ENCODE measurements at regions not wholly inside any gene's neighbourhood (a gene's known extent, or its start where the extent isn't known, plus 50 kb on each side); places are given as distances from the start of the nearest gene placed in this dataset.

DNA sequence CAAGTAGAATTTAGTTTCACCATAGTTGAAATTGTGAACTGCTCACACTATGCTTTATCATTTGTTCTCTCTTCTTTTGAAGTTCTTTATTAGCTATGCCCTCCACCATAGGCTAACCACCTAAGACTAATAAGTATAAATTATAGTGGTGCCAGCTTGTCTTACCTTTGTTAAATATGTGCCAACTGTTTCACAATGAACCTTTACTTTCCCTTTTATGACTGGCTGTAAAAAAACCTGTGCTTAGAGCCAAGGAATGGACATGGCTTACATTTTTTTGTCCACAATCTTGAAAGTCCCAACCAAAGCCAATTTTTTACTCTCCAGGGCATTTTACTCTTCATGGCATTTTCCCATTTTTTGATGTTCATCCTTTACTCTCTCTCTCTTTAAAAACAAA is 123.5 kb upstream of the LEF1 start:
- Histone ChIP-seq H3K36me3 (ENCODE audit: insufficient read depth) (no peaks in the 10 kb centered on the region), H3K27me3 (ENCODE audit: insufficient read depth, low read depth) (no peaks in the 10 kb centered on the region), H2AFZ (ENCODE audit: low read depth) (no peak overlapping the region), H3K4me1 (ENCODE audit: low read depth, poor library complexity, severe bottlenecking) (no peaks in the 10 kb centered on the region), H3K27ac (no peak overlapping the region), H3K4me3 (IDR thresholded peaks at IDR 0.05; ENCODE audit: insufficient read depth, low read depth, low read length) (no peak overlapping the region), H3K4me2 (no peak overlapping the region), H3K79me2 (ENCODE audit: insufficient read depth, low read depth) (no peaks in the 10 kb centered on the region), H3K9ac (no peak overlapping the region), H4K20me1 (ENCODE audit: insufficient read depth) (no peaks in the 10 kb centered on the region)
- TF ChIP-seq, protein P1, sequence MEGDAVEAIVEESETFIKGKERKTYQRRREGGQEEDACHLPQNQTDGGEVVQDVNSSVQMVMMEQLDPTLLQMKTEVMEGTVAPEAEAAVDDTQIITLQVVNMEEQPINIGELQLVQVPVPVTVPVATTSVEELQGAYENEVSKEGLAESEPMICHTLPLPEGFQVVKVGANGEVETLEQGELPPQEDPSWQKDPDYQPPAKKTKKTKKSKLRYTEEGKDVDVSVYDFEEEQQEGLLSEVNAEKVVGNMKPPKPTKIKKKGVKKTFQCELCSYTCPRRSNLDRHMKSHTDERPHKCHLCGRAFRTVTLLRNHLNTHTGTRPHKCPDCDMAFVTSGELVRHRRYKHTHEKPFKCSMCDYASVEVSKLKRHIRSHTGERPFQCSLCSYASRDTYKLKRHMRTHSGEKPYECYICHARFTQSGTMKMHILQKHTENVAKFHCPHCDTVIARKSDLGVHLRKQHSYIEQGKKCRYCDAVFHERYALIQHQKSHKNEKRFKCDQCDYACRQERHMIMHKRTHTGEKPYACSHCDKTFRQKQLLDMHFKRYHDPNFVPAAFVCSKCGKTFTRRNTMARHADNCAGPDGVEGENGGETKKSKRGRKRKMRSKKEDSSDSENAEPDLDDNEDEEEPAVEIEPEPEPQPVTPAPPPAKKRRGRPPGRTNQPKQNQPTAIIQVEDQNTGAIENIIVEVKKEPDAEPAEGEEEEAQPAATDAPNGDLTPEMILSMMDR (conservative IDR thresholded peaks at IDR 0.05; ENCODE audit: low read depth, low read length), result no peak

DNA sequence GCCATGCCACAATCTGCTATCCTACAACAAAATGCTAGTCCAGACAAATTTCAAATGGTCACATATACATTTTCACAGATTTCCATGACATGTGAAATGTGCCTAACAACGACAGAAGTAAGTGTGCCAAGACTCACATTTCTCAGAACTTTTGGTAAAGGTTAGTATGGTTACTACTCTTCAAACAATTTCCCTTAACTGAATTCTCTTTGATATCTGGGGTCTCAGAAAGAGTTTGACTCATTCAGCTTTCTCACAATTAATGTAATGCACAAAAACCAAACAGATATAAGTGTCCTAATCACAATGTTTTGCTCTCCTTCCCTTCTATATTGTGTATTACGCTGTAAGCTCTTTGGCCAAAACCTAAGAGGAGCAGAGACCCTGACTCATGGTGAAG is 122.4 kb upstream of the LEF1 start:
- Histone ChIP-seq H3K27ac (no peak overlapping the region), H3K36me3 (ENCODE audit: insufficient read depth) (no peaks in the 10 kb centered on the region), H3K4me3 (IDR thresholded peaks at IDR 0.05; ENCODE audit: insufficient read depth, low read depth, low read length) (no peak overlapping the region)

DNA sequence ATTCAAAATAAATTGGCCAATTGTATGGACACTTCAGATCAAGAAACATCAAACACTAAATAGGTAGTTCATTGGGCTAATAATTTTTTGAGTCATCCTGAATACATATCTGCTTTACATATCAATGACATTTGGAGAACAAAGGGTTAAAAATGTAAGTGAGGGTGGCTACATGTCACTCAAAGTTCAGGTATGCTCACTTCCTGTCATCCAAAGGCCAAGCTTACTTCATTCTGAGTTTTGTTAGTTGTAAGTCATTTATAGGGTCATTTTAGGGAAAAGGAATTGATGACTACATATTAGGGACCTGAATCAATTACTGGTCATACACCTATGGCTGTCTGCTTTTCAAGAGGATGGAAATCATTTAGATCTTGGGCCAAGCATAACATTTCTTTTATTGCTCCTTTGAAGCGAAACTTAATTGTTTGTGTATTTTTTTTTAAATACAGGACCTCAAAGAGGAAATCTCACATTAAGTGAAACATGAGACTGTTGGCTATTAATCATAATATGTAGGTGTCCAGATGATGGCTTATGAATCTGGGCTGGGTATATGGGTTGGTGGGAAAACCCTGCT is 119.2 kb upstream of the LEF1 start:
- H3K27ac ChIP-seq, result no peak overlapping the region
- no peaks in the 10 kb centered on the region for H3K36me3 ChIP-seq (ENCODE audit: insufficient read depth)
- H3K4me1 ChIP-seq (ENCODE audit: low read depth, poor library complexity, severe bottlenecking), result no peaks in the 10 kb centered on the region
- no peaks in the 10 kb centered on the region for H3K79me2 ChIP-seq (ENCODE audit: insufficient read depth, low read depth)
- no peak overlapping the region for H3K4me3 ChIP-seq (IDR thresholded peaks at IDR 0.05; ENCODE audit: insufficient read depth, low read depth, low read length)
- H4K20me1 ChIP-seq (ENCODE audit: insufficient read depth), result no peaks in the 10 kb centered on the region
- no peaks in the 10 kb centered on the region for H3K27me3 ChIP-seq (ENCODE audit: insufficient read depth, low read depth)
- no peak overlapping the region for H3K4me2 ChIP-seq
- TF ChIP-seq, protein P1 (conservative IDR thresholded peaks at IDR 0.05; ENCODE audit: low read depth, low read length), result no peak
- H2AFZ ChIP-seq (ENCODE audit: low read depth), result no peak overlapping the region
- H3K9ac ChIP-seq, result no peak overlapping the region

More for the DNA sequence above, 122.4 kb upstream of the LEF1 start:
- Histone ChIP-seq H4K20me1 (ENCODE audit: insufficient read depth) (no peaks in the 10 kb centered on the region), H3K27me3 (ENCODE audit: insufficient read depth, low read depth) (no peaks in the 10 kb centered on the region), H2AFZ (ENCODE audit: low read depth) (no peak overlapping the region), H3K4me1 (ENCODE audit: low read depth, poor library complexity, severe bottlenecking) (no peaks in the 10 kb centered on the region), H3K4me2 (no peak overlapping the region), H3K9ac (no peak overlapping the region), H3K79me2 (ENCODE audit: insufficient read depth, low read depth) (no peaks in the 10 kb centered on the region)
- TF ChIP-seq, protein P1 (conservative IDR thresholded peaks at IDR 0.05; ENCODE audit: low read depth, low read length), result no peak

DNA sequence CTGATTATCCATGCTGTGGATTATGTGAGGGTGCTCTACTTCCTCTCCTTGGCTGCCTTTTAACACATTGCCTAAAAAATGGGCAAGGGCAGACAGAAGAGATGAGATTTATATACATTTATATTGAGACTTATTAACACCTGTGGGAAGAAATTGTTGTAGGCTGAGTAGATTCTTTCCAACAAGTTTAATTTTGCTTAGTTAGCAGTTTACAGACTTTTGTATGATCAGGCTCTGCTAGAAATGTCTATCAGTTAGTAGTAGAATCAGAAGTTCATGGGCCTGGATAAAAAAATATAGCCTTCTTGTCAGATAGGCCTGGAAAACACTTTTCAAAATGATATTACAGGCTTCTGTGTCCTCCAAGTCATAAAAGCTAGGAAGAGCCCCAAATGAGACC is 111.3 kb upstream of the LEF1 start:
- Histone ChIP-seq H3K4me1 (ENCODE audit: low read depth, poor library complexity, severe bottlenecking) (no peaks in the 10 kb centered on the region), H3K4me3 (IDR thresholded peaks at IDR 0.05; ENCODE audit: insufficient read depth, low read depth, low read length) (no peak overlapping the region), H2AFZ (ENCODE audit: low read depth) (no peak overlapping the region), H3K27me3 (ENCODE audit: insufficient read depth, low read depth) (no peaks in the 10 kb centered on the region), H3K27ac (no peak overlapping the region), H3K79me2 (ENCODE audit: insufficient read depth, low read depth) (no peaks in the 10 kb centered on the region), H4K20me1 (ENCODE audit: insufficient read depth) (no peaks in the 10 kb centered on the region), H3K36me3 (ENCODE audit: insufficient read depth) (no peaks in the 10 kb centered on the region), H3K4me2 (no peak overlapping the region), H3K9ac (no peak overlapping the region)
- TF ChIP-seq, protein P1 (conservative IDR thresholded peaks at IDR 0.05; ENCODE audit: low read depth, low read length), result no peak
